Left ventricle myocardium inferior (tissue), 1 donor: ENCODE measurements at regions not wholly inside any gene's neighbourhood (a gene's known extent, or its start where the extent isn't known, plus 50 kb on each side); places are given as distances from the start of the nearest gene placed in this dataset.

Experiments used
- DNase-seq: peaks from one replicate; pipeline ENCODE4 v3.0.0-alpha.2; 2020
- H3K27ac ChIP-seq: fragments of 200-600 bp; replicated peaks from 2 replicates; pipeline ENCODE4 v1.8.0; 2021
- H3K27me3 ChIP-seq: fragments of 200-600 bp; 2 replicates; pipeline ENCODE4 v1.8.0; 2021; ENCODE audit warnings: low read depth
- H3K36me3 ChIP-seq: fragments of 200-600 bp; 2 replicates; pipeline ENCODE4 v1.8.0; 2021
- H3K4me1 ChIP-seq: fragments of 200-600 bp; 2 replicates; pipeline ENCODE4 v1.8.0; 2021
- H3K4me3 ChIP-seq: fragments of 200-600 bp; 2 replicates; pipeline ENCODE4 v1.8.0; 2021; ENCODE audit warnings: mild to moderate bottlenecking, moderate library complexity
- H3K9me3 ChIP-seq: fragments of 200-600 bp; replicated peaks from 2 replicates; pipeline ENCODE4 v1.8.0; 2021
- CTCF ChIP-seq: fragments of 200-600 bp; IDR thresholded peaks from 2 replicates; pipeline ENCODE4 v1.8.0; 2021; ENCODE audit warnings: antibody characterized with exemption, mild to moderate bottlenecking, borderline replicate concordance
- intact Hi-C: fragments of 100-400 bp; cut with micrococcal nuclease; formaldehyde crosslinking; loops from one replicate; pipeline ENCODE4 v1.11.0; 2022
- donor health status: DM: no; HTN: yes; CAD: no; lungs with severe emphysema.

- no peaks in the 10 kb centered on the region for H3K4me1 ChIP-seq
- no peaks in the 10 kb centered on the region for H3K36me3 ChIP-seq
- TF ChIP-seq CTCF, result no peak
- DNase-seq, result no peak
- no peak overlapping the region for H3K4me3 ChIP-seq
- H3K27me3 ChIP-seq, result peaks cover 86% of the 10 kb centered on the region
- intact Hi-C loops, result no loop called here
- H3K27ac ChIP-seq, result no peak overlapping the region
- H3K9me3 ChIP-seq, result no peaks in the 10 kb centered on the region
These were observed 59.1 kb upstream of the TTC34 start for GRCh38 chr1:2860476-2861142.

GRCh38 chr1:2861143-2861987 is 59.9 kb upstream of the TTC34 start:
- TF ChIP-seq CTCF, result no peak
- Histone ChIP-seq H3K27ac (no peak overlapping the region), H3K4me3 (no peak overlapping the region), H3K4me1 (no peaks in the 10 kb centered on the region), H3K9me3 (no peaks in the 10 kb centered on the region), H3K36me3 (no peaks in the 10 kb centered on the region), H3K27me3 (peaks cover 86% of the 10 kb centered on the region)
- no peak for DNase-seq
- intact Hi-C loops, result no loop called here

- Histone ChIP-seq H3K27ac (no peak overlapping the region), H3K4me1 (no peaks in the 10 kb centered on the region), H3K9me3 (no peaks in the 10 kb centered on the region), H3K36me3 (no peaks in the 10 kb centered on the region), H3K4me3 (no peak overlapping the region), H3K27me3 (peaks cover 86% of the 10 kb centered on the region)
- TF ChIP-seq CTCF, result no peak
- DNase-seq, result no peak
- intact Hi-C loops, result no loop called here
These were observed 60.7 kb upstream of the TTC34 start for GRCh38 chr1:2861988-2862813.

- Histone ChIP-seq H3K9me3 (no peaks in the 10 kb centered on the region), H3K36me3 (no peaks in the 10 kb centered on the region), H3K27ac (no peak overlapping the region), H3K4me1 (no peaks in the 10 kb centered on the region), H3K27me3 (peaks cover 86% of the 10 kb centered on the region), H3K4me3 (no peak overlapping the region)
- no peak for TF ChIP-seq CTCF
- no peak for DNase-seq
- intact Hi-C loops, result no loop called here
These were observed 61.5 kb upstream of the TTC34 start for GRCh38 chr1:2862814-2863647.

- no peaks in the 10 kb centered on the region for H3K4me1 ChIP-seq
- H3K27ac ChIP-seq, result no peak overlapping the region
- H3K36me3 ChIP-seq, result no peaks in the 10 kb centered on the region
- intact Hi-C loops, result no loop called here
- no peak overlapping the region for H3K4me3 ChIP-seq
- H3K9me3 ChIP-seq, result no peaks in the 10 kb centered on the region
- no peak for TF ChIP-seq CTCF
- H3K27me3 ChIP-seq, result peaks cover 88% of the 10 kb centered on the region
- no peak for DNase-seq
These were observed 62.1 kb upstream of the TTC34 start for GRCh38 chr1:2863648-2863963.
